ENCODE measurements at regions not wholly inside any gene's neighbourhood (a gene's known extent, or its start where the extent isn't known, plus 50 kb on each side); places are given as distances from the start of the nearest gene placed in this dataset.
"Not testable (repeated sequence)": the region's sequence is repeated elsewhere in the genome, so short reads cannot be mapped to it uniquely, and the experiment has no call there.

GRCh38 chr6:68008445-68008844 lies 626.6 kb upstream of the ADGRB3 start:
- no peak for ATAC-seq

- ATAC-seq = no peak
Measured at GRCh38 chr6:68007717-68008116, 627.4 kb upstream of the ADGRB3 start.

GRCh38 chr6:67986694-67987232 lies 648.3 kb upstream of the ADGRB3 start:
- no peak for ATAC-seq

GRCh38 chr6:67976486-67976885 lies 658.6 kb upstream of the ADGRB3 start:
- no peak for ATAC-seq

- no peak for ATAC-seq
Measured at GRCh38 chr6:67974931-67975330, 660.2 kb upstream of the ADGRB3 start.

- no peak for ATAC-seq
Measured at GRCh38 chr6:67971812-67972211, 663.3 kb upstream of the ADGRB3 start.

GRCh38 chr6:67966830-67967229 lies 668.3 kb upstream of the ADGRB3 start:
- no peak for ATAC-seq

GRCh38 chr6:67956352-67956751 lies 678.7 kb upstream of the ADGRB3 start:
- ATAC-seq = no peak

GRCh38 chr6:67952948-67953347 lies 682.1 kb upstream of the ADGRB3 start:
- ATAC-seq = no peak

- ATAC-seq = no peak
Measured at GRCh38 chr6:67952121-67952520, 683.0 kb upstream of the ADGRB3 start.

- ATAC-seq = not testable (repeated sequence)
Measured at GRCh38 chr6:67947762-67948161, 687.3 kb upstream of the ADGRB3 start.

GRCh38 chr6:67935976-67936477 lies 699.1 kb upstream of the ADGRB3 start:
- no peak for ATAC-seq

GRCh38 chr6:67933278-67933677 lies 701.8 kb upstream of the ADGRB3 start:
- ATAC-seq = no peak

GRCh38 chr6:67922588-67922987 lies 712.5 kb upstream of the ADGRB3 start:
- not testable (repeated sequence) for ATAC-seq

GRCh38 chr6:67920040-67920439 lies 715.0 kb upstream of the ADGRB3 start:
- ATAC-seq = not testable (repeated sequence)

GRCh38 chr6:67916399-67916798 lies 718.7 kb upstream of the ADGRB3 start:
- no peak for ATAC-seq

GRCh38 chr6:67914419-67914818 lies 720.7 kb upstream of the ADGRB3 start:
- no peak for ATAC-seq

- ATAC-seq = no peak
Measured at GRCh38 chr6:67909354-67909753, 725.7 kb upstream of the ADGRB3 start.

GRCh38 chr6:67908379-67908778 lies 726.7 kb upstream of the ADGRB3 start:
- ATAC-seq = no peak

GRCh38 chr6:67904735-67905134 lies 730.3 kb upstream of the ADGRB3 start:
- ATAC-seq = not testable (repeated sequence)

GRCh38 chr6:67898875-67899274 lies 736.2 kb upstream of the ADGRB3 start:
- ATAC-seq = no peak

GRCh38 chr6:67897998-67898607 lies 737.0 kb upstream of the ADGRB3 start:
- no peak for ATAC-seq

GRCh38 chr6:67896476-67896875 lies 738.6 kb upstream of the ADGRB3 start:
- ATAC-seq = no peak

GRCh38 chr6:67889682-67889995 lies 745.4 kb upstream of the ADGRB3 start:
- ATAC-seq = no peak

Measured in esophagus mucosa (tissue), 1 donor.